GM21576 (cell line): ENCODE measurements at regions not wholly inside any gene's neighbourhood (a gene's known extent, or its start where the extent isn't known, plus 50 kb on each side); places are given as distances from the start of the nearest gene placed in this dataset.

Source experiments
- ATAC-seq: cut with Tn5 transposase; IDR thresholded peaks from one replicate; pipeline ENCODE4 v1.9.1; 2021; ENCODE audit warnings: mild to moderate bottlenecking, moderate library complexity; ENCODE audit not compliant: unreplicated experiment

- no peak for ATAC-seq
These were observed 66.3 kb upstream of the SLC6A6 start for GRCh38 chr3:14335774-14336748.

- no peak for ATAC-seq
These were observed 65.4 kb upstream of the SLC6A6 start for GRCh38 chr3:14336749-14337598.

GRCh38 chr3:14337828-14338227 lies 64.6 kb upstream of the SLC6A6 start:
- no peak for ATAC-seq

- ATAC-seq = no peak
These were observed 64.2 kb upstream of the SLC6A6 start for GRCh38 chr3:14338242-14338641.

GRCh38 chr3:14338898-14339458 lies 63.4 kb upstream of the SLC6A6 start:
- ATAC-seq = no peak

- ATAC-seq = no peak
These were observed 61.3 kb upstream of the SLC6A6 start for GRCh38 chr3:14340960-14341708.

GRCh38 chr3:14343338-14344112 lies 58.9 kb upstream of the SLC6A6 start:
- ATAC-seq = no peak

- ATAC-seq = no peak
These were observed 58.1 kb upstream of the SLC6A6 start for GRCh38 chr3:14344351-14344750.

- no peak for ATAC-seq
These were observed 56.8 kb upstream of the SLC6A6 start for GRCh38 chr3:14345496-14346150.

GRCh38 chr3:14346191-14346590 lies 56.2 kb upstream of the SLC6A6 start:
- no peak for ATAC-seq

GRCh38 chr3:14346642-14347041 lies 55.8 kb upstream of the SLC6A6 start:
- ATAC-seq = no peak

GRCh38 chr3:14347110-14347509 lies 55.3 kb upstream of the SLC6A6 start:
- ATAC-seq = no peak

- no peak for ATAC-seq
These were observed 50.8 kb upstream of the SLC6A6 start for GRCh38 chr3:14351617-14352001.

- no peak for ATAC-seq
These were observed 50.3 kb upstream of the SLC6A6 start for GRCh38 chr3:14352002-14352627.
